Fibroblast of skin of right quadriceps (primary cell): ENCODE measurements at regions not wholly inside any gene's neighbourhood (a gene's known extent, or its start where the extent isn't known, plus 50 kb on each side); places are given as distances from the start of the nearest gene placed in this dataset.
"Not testable (repeated sequence)": the region's sequence is repeated elsewhere in the genome, so short reads cannot be mapped to it uniquely, and the experiment has no call there.

Experiments used
- DNase-seq: peaks from one replicate; pipeline ENCODE4 v3.0.0-alpha.2; 2013

- DNase-seq, result no peak
Observed at GRCh38 chr1:90396917-90397316, 320.2 kb downstream of the BARHL2 start.

GRCh38 chr1:90394247-90394646 is 322.9 kb downstream of the BARHL2 start:
- DNase-seq, result no peak

- no peak for DNase-seq
Observed at GRCh38 chr1:90393025-90393424, 324.1 kb downstream of the BARHL2 start.

GRCh38 chr1:90391126-90391525 is 326.0 kb downstream of the BARHL2 start:
- no peak for DNase-seq

GRCh38 chr1:90387805-90388204 is 329.3 kb downstream of the BARHL2 start:
- DNase-seq, result no peak

- DNase-seq, result peak; percentile 52
Observed at GRCh38 chr1:90386899-90387720, 330.0 kb downstream of the BARHL2 start.

GRCh38 chr1:90384193-90384592 is 332.9 kb downstream of the BARHL2 start:
- no peak for DNase-seq

- no peak for DNase-seq
Observed at GRCh38 chr1:90382161-90382560, 334.9 kb downstream of the BARHL2 start.

GRCh38 chr1:90381598-90381997 is 335.5 kb downstream of the BARHL2 start:
- DNase-seq, result no peak

- DNase-seq, result no peak
Observed at GRCh38 chr1:90371448-90371813, 345.7 kb downstream of the BARHL2 start.

GRCh38 chr1:90370686-90371447 is 346.2 kb downstream of the BARHL2 start:
- DNase-seq, result peak; percentile 40

- no peak for DNase-seq
Observed at GRCh38 chr1:90362163-90362562, 354.9 kb downstream of the BARHL2 start.

GRCh38 chr1:90361026-90361425 is 356.1 kb downstream of the BARHL2 start:
- DNase-seq, result no peak

GRCh38 chr1:90359994-90360393 is 357.1 kb downstream of the BARHL2 start:
- no peak for DNase-seq

- DNase-seq, result no peak
Observed at GRCh38 chr1:90358448-90358847, 358.7 kb downstream of the BARHL2 start.

GRCh38 chr1:90357995-90358394 is 359.1 kb downstream of the BARHL2 start:
- no peak for DNase-seq

- DNase-seq, result no peak
Observed at GRCh38 chr1:90356991-90357390, 360.1 kb downstream of the BARHL2 start.

GRCh38 chr1:90356101-90356500 is 361.0 kb downstream of the BARHL2 start:
- DNase-seq, result no peak

GRCh38 chr1:90354704-90355103 is 359.8 kb downstream of the ZNF326 start:
- DNase-seq, result no peak

GRCh38 chr1:90351019-90351418 is 356.1 kb downstream of the ZNF326 start:
- DNase-seq, result no peak

GRCh38 chr1:90349510-90349909 is 354.6 kb downstream of the ZNF326 start:
- DNase-seq, result no peak

GRCh38 chr1:90348934-90349333 is 354.0 kb downstream of the ZNF326 start:
- DNase-seq, result no peak

GRCh38 chr1:90348459-90348858 is 353.5 kb downstream of the ZNF326 start:
- DNase-seq, result not testable (repeated sequence)

GRCh38 chr1:90347366-90347765 is 352.5 kb downstream of the ZNF326 start:
- no peak for DNase-seq
